Adrenal gland (tissue), 9 donors: ENCODE measurements at regions not wholly inside any gene's neighbourhood (a gene's known extent, or its start where the extent isn't known, plus 50 kb on each side); places are given as distances from the start of the nearest gene placed in this dataset.

ENCODE experiments used
- DNase-seq, 7 donors: peaks; one replicate each; pipeline ENCODE4 v3.0.0-alpha.2; 2019 to 2020
- H3K27ac ChIP-seq, 5 donors: fragments of 200-600 bp; sonication (generic) in 4 of 5; 1 replicate in 3 of 5; 2 replicates in 2 of 5; pipeline versions ENCODE4 v1.5.1 to v1.8.0; 2016 to 2020; ENCODE audit warnings: mild to moderate bottlenecking in 1 of 5
- H3K27me3 ChIP-seq: fragments of 200-600 bp; 2 replicates; pipeline ENCODE4 v1.8.0; 2021
- H3K36me3 ChIP-seq, 2 donors: fragments of 200-600 bp; replicated peaks in 1 of 2; 1 replicate in 1 of 2; 2 replicates in 1 of 2; pipeline versions ENCODE4 v1.5.1 to v1.8.0; 2018 to 2022
- H3K4me1 ChIP-seq, 2 donors: fragments of 200-600 bp; replicated peaks in 1 of 2; 1 replicate in 1 of 2; 2 replicates in 1 of 2; pipeline versions ENCODE4 v1.5.1 to v1.8.0; 2018 to 2021
- H3K4me3 ChIP-seq, 4 donors: fragments of 200-600 bp; sonication (generic) in 3 of 4; one replicate each; pipeline ENCODE4 v1.5.1; 2016 to 2018
- H3K9me3 ChIP-seq, 3 donors: fragments of 200-600 bp; sonication (generic) in 1 of 3; replicated peaks in 1 of 3; 1 replicate in 2 of 3; 2 replicates in 1 of 3; pipeline versions ENCODE4 v1.5.1 to v1.8.0; 2016 to 2021
- CTCF ChIP-seq, 6 experiments: fragments of 450-650 bp in 4 of 6; fragments of 200-600 bp in 2 of 6; sonication (generic) in 1 of 6; IDR thresholded peaks; 1 replicate in 5 of 6; 2 replicates in 1 of 6; pipeline versions ENCODE4 v1.5.1 to v1.8.0; 2016 to 2021; ENCODE audit warnings: antibody characterized with exemption in 6 of 6, mild to moderate bottlenecking in 2 of 6, moderate library complexity in 1 of 6
- POLR2A ChIP-seq, 2 donors: fragments of 450-650 bp; IDR thresholded peaks; one replicate each; pipeline ENCODE4 v1.6.1; 2017; ENCODE audit warnings: antibody characterized with exemption in 2 of 2, mild to moderate bottlenecking in 2 of 2, moderate library complexity in 1 of 2
- WGBS, 4 donors: extraction: QIAGEN DNeasy Blood & Tissue Kit in 2 of 4; methylation state at CpG; one replicate each; pipeline versions ENCODE4 v1.1.5 to v1.1.7; 2013 to 2017; 5-methylcytosine and 5-hydroxymethylcytosine counted together
- intact Hi-C, 2 donors: fragments of 100-400 bp; cut with DNase I; formaldehyde crosslinking; loops; one replicate each; pipeline versions ENCODE4 v1.14.1 to v1.15.0; 2022 to 2023
- donor health status: healthy with polysubstance abuse.
- donor health status: Bipolar disorder and iron deficiency.
- donor health status: DM: yes; HTN: yes; CAD: no.
- donor health status: DM: no; HTN: no; CAD: no.
- donor health status: DM: no; HTN: no; CAD: no.

GRCh38 chr16:86726340-86726739, 148.0 kb downstream of the FOXL1 start:
- 63 to 76% (median 67%) methylated on average over 3 to 5 of the region's 5 CpGs for WGBS, 4 donors
- DNase-seq: no peak
- TF ChIP-seq CTCF (IDR thresholded peaks at IDR 0.05) (no peak), POLR2A (IDR thresholded peaks at IDR 0.05) (no peak)

GRCh38 chr16:86727131-86727530, 148.8 kb downstream of the FOXL1 start:
- no peaks in the 10 kb centered on the region for H3K9me3 ChIP-seq
- no peak overlapping the region for H3K4me3 ChIP-seq
- no peak for TF ChIP-seq CTCF (IDR thresholded peaks at IDR 0.05)
- no peak for TF ChIP-seq POLR2A (IDR thresholded peaks at IDR 0.05)
- WGBS, 4 donors: 65 to 76% (median 72%) methylated on average over 7 of the region's 7 CpGs
- peaks cover 4% of the 10 kb centered on the region for H3K27me3 ChIP-seq
- H3K4me1 ChIP-seq: no peaks in the 10 kb centered on the region
- DNase-seq: no peak
- no peaks in the 10 kb centered on the region for H3K36me3 ChIP-seq
- intact Hi-C loops: no loop called here
- no peak overlapping the region for H3K27ac ChIP-seq

More at GRCh38 chr16:86726340-86726739, 148.0 kb downstream of the FOXL1 start:
- H3K4me3 ChIP-seq: no peak overlapping the region
- H3K27me3 ChIP-seq: peaks cover 4% of the 10 kb centered on the region
- no peak overlapping the region for H3K27ac ChIP-seq
- no peaks in the 10 kb centered on the region for H3K9me3 ChIP-seq
- no peaks in the 10 kb centered on the region for H3K36me3 ChIP-seq
- H3K4me1 ChIP-seq: no peaks in the 10 kb centered on the region
- intact Hi-C loops: no loop called here

GRCh38 chr16:86727632-86728031, 149.3 kb downstream of the FOXL1 start:
- DNase-seq: no peak
- TF ChIP-seq CTCF (IDR thresholded peaks at IDR 0.05) (no peak), POLR2A (IDR thresholded peaks at IDR 0.05) (no peak)
- no peaks in the 10 kb centered on the region for H3K36me3 ChIP-seq
- WGBS, 4 donors: 62 to 81% (median 74%) methylated on average over 4 of the region's 4 CpGs
- H3K4me3 ChIP-seq: no peak overlapping the region
- no peaks in the 10 kb centered on the region for H3K4me1 ChIP-seq
- H3K27ac ChIP-seq: no peak overlapping the region
- H3K9me3 ChIP-seq: no peaks in the 10 kb centered on the region
- intact Hi-C loops: no loop called here
- peaks cover 4% of the 10 kb centered on the region for H3K27me3 ChIP-seq

- WGBS, 4 donors: 67 to 75% (median 73%) methylated on average over 8 of the region's 8 CpGs
- no peak for DNase-seq
- Histone ChIP-seq H3K27ac (no peak overlapping the region), H3K27me3 (peaks cover 16% of the 10 kb centered on the region), H3K4me3 (no peak overlapping the region), H3K4me1 (no peaks in the 10 kb centered on the region), H3K9me3 (no peaks in the 10 kb centered on the region), H3K36me3 (no peaks in the 10 kb centered on the region)
- intact Hi-C loops: no loop called here
- TF ChIP-seq POLR2A (IDR thresholded peaks at IDR 0.05): no peak
- no peak for TF ChIP-seq CTCF (IDR thresholded peaks at IDR 0.05)
These were observed 151.3 kb downstream of the FOXL1 start for GRCh38 chr16:86729686-86730085.
